ENCODE measurements at regions not wholly inside any gene's neighbourhood (a gene's known extent, or its start where the extent isn't known, plus 50 kb on each side); places are given as distances from the start of the nearest gene placed in this dataset.
"Not testable (repeated sequence)": the region's sequence is repeated elsewhere in the genome, so short reads cannot be mapped to it uniquely, and the experiment has no call there.

DNA sequence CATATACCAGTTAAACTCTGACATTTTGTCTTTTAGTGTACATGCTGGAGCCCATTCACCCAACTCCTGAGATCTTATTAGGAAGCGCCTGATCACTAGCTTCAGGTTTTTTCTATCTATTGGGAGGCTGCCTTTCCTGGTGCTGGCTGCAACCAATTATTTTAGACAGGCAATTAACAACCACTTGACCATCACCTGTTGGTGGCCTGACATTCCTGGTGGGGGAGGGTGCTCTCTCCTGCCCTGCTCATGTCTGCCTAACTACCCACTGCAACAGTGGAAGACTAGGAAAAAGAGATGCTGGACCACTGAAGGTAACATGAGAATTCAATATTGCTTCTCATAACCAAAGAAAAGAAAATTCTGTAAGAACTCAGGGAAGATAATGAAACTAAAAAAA lies 190.3 kb upstream of the GRM3 start:
- Histone ChIP-seq H3K27ac (no peak overlapping the region), H3K4me3 (no peak overlapping the region), H3K9me3 (no peaks in the 10 kb centered on the region), H3K36me3 (no peaks in the 10 kb centered on the region), H3K4me1 (no peaks in the 10 kb centered on the region), H3K27me3 (no peaks in the 10 kb centered on the region)
- 86 to 96% (median 87%) methylated on average over 1 of the region's 1 CpG for WGBS, 4 donors
- TF ChIP-seq POLR2A (IDR thresholded peaks at IDR 0.05) = no peak
- TF ChIP-seq, protein P1, sequence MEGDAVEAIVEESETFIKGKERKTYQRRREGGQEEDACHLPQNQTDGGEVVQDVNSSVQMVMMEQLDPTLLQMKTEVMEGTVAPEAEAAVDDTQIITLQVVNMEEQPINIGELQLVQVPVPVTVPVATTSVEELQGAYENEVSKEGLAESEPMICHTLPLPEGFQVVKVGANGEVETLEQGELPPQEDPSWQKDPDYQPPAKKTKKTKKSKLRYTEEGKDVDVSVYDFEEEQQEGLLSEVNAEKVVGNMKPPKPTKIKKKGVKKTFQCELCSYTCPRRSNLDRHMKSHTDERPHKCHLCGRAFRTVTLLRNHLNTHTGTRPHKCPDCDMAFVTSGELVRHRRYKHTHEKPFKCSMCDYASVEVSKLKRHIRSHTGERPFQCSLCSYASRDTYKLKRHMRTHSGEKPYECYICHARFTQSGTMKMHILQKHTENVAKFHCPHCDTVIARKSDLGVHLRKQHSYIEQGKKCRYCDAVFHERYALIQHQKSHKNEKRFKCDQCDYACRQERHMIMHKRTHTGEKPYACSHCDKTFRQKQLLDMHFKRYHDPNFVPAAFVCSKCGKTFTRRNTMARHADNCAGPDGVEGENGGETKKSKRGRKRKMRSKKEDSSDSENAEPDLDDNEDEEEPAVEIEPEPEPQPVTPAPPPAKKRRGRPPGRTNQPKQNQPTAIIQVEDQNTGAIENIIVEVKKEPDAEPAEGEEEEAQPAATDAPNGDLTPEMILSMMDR (IDR thresholded peaks at IDR 0.05) = no peak
- intact Hi-C loops (cut with DNase I) = no loop called here
- DNase-seq (no peak), ATAC-seq (no peak)

DNA sequence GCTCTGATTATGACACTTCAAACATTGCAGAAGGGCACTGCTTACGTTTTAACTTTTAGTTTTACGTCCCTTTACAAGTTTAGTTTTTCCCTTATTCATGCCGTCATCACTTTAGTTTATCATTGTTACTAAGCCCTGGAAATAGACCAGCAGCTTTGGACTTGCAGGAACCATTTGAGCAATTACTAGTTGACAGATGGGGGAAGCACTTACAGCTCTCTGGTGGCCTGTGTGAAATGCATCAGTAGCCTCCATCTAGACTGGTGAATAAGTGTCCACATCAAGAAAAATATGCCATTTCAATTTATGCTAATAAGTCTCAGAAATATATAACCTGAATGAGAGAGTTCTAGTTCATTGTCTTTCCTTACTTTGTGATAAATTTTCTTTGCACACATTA lies 194.9 kb upstream of the GRM3 start:
- no peaks in the 10 kb centered on the region for H3K36me3 ChIP-seq
- no peak overlapping the region for H3K27ac ChIP-seq
- WGBS, 4 donors = 44 to 51% (median 46%) methylated on average over 3 of the region's 3 CpGs
- intact Hi-C loops (cut with DNase I) = loop anchor here in 1 of 10 donors (10.0 kb wide), 1 partner anchor 64 kb away; no protein-coding TSS in a partner anchor
- TF ChIP-seq, protein P1 (IDR thresholded peaks at IDR 0.05) = no peak
- no peak for TF ChIP-seq POLR2A (IDR thresholded peaks at IDR 0.05)
- H3K4me1 ChIP-seq = no peaks in the 10 kb centered on the region
- H3K9me3 ChIP-seq = no peaks in the 10 kb centered on the region
- no peak overlapping the region for H3K4me3 ChIP-seq
- ATAC-seq (no peak), DNase-seq (no peak)
- no peaks in the 10 kb centered on the region for H3K27me3 ChIP-seq

DNA sequence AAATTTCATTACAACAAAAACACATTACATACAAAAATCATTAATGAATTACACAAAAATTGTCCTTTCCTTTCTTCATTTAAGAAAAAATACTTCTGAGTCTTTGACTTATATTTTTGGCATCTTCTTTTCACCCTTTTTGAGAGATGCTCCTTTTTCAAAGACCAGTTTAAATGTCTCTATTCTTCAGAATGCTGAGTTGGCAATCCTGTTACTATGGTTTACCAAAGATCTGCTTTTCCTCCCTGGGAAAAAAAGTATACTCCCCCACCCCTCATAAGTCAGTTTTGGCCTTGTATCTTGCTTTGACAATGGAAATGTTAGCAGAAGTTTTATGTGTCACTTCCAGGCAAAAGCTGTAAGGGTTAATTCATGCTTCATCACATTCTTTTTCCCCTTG lies 198.4 kb upstream of the GRM3 start:
- DNase-seq = no peak
- H3K9me3 ChIP-seq = no peaks in the 10 kb centered on the region
- intact Hi-C loops (cut with DNase I) = loop anchor here in 1 of 10 donors (10.0 kb wide), 1 partner anchor 60 kb away; no protein-coding TSS in a partner anchor

DNA sequence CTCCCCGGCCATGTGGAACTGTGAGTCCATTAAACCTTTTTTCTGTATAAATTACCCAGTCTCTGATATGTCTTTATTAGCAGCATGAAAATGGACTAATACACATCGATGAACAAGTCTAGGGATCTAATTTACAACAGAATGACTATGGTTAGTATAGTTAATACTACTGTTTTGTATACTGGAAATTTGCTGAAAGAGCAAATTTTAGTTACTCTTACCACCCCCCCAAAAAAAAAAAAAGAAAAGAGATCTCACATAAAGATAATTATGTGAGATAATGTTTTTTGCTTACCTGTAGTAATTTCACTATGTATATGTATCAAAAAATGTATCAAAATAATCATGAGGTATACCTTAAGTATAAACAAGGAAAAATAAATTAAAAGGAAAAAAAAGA lies 199.5 kb upstream of the GRM3 start:
- DNase-seq (no peak), ATAC-seq (no peak)
- no peaks in the 10 kb centered on the region for H3K36me3 ChIP-seq
- H3K27me3 ChIP-seq = no peaks in the 10 kb centered on the region
- 84 to 91% (median 85%) methylated on average over 2 of the region's 2 CpGs for WGBS, 4 donors
- no peak overlapping the region for H3K27ac ChIP-seq
- H3K4me1 ChIP-seq = no peaks in the 10 kb centered on the region
- TF ChIP-seq, protein P1 (IDR thresholded peaks at IDR 0.05) = no peak
- TF ChIP-seq POLR2A (IDR thresholded peaks at IDR 0.05) = no peak
- no peak overlapping the region for H3K4me3 ChIP-seq
- intact Hi-C loops (cut with DNase I) = loop anchor here in 1 of 10 donors (10.0 kb wide), 1 partner anchor 59 kb away; no protein-coding TSS in a partner anchor
- H3K9me3 ChIP-seq = no peaks in the 10 kb centered on the region

More for the DNA sequence above, 198.4 kb upstream of the GRM3 start:
- TF ChIP-seq, protein P1 (IDR thresholded peaks at IDR 0.05) = no peak
- TF ChIP-seq POLR2A (IDR thresholded peaks at IDR 0.05) = no peak
- H3K4me1 ChIP-seq = no peaks in the 10 kb centered on the region
- no peaks in the 10 kb centered on the region for H3K36me3 ChIP-seq
- no peak overlapping the region for H3K27ac ChIP-seq
- no peak overlapping the region for H3K4me3 ChIP-seq
- no peaks in the 10 kb centered on the region for H3K27me3 ChIP-seq
- no peak for ATAC-seq

DNA sequence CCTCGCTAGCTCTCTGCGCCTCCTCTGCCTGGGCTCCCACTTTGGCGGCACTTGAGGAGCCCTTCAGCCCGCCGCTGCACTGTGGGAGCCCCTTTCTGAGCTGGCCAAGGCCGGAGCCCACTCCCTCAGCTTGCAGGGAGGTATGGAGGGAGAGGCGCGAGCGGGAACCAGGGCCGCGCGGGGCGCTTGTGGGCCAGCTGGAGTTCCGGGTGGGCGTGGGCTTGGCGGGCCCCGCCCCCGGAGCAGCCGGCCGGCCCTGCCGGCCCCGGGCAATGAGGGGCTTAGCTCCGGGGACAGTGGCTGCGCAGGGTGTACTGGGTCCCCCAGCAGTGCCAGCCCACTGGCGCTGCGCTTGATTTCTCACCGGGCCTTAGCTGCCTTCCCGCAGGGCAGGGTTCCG lies 203.3 kb upstream of the GRM3 start:
- ATAC-seq, H3K4me1 ChIP-seq, H3K4me3 ChIP-seq, H3K27ac ChIP-seq, H3K9me3 ChIP-seq, H3K27me3 ChIP-seq, H3K36me3 ChIP-seq, DNase-seq: not testable (repeated sequence)
- intact Hi-C loops (cut with DNase I) = loop anchor here in 1 of 10 donors (10.0 kb wide), 1 partner anchor 56 kb away; no protein-coding TSS in a partner anchor
- WGBS, 4 donors = 90 to 97% (median 91%) methylated on average over 21 to 29 of the region's 29 CpGs

Measured in heart left ventricle (tissue), 16 donors.